GM12891 (cell line): ENCODE measurements at regions not wholly inside any gene's neighbourhood (a gene's known extent, or its start where the extent isn't known, plus 50 kb on each side); places are given as distances from the start of the nearest gene placed in this dataset.
"Not testable (repeated sequence)": the region's sequence is repeated elsewhere in the genome, so short reads cannot be mapped to it uniquely, and the experiment has no call there.

Source experiments
- POLR2A ChIP-seq: IDR thresholded peaks from 2 replicates; pipeline ENCODE4 v1.6.1; 2011; ENCODE audit warnings: low read depth, low read length, control low read depth
- POLR2AphosphoS5 ChIP-seq: IDR thresholded peaks from 2 replicates; pipeline ENCODE4 v1.6.1; 2011; ENCODE audit warnings: low read depth, low read length, control low read depth
- TAF1 ChIP-seq: IDR thresholded peaks from 2 replicates; pipeline ENCODE4 v1.6.1; 2011; ENCODE audit warnings: low read depth, low read length, control low read depth

DNA sequence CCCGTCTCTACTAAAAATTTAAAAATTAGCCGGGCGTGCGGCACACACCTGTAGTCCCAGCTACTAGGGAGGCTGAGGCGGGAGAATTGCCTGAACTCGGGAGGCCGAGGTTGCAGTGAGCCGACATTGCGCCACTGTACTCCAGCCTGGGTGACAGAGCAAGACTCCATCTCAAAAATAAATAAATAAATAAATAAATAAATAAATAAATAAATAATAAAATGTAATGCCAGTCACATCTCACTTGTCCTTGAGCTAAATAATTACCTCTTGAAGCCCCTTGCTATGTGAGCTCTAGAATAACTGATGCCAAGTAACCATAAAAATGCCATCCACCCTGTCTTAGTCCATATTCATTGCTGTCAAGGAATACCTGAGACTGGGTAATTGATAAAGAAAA, 182.3 kb upstream of the ZNF644 start:
- not testable (repeated sequence) for TF ChIP-seq POLR2AphosphoS5, POLR2A, TAF1
